ENCODE measurements at regions not wholly inside any gene's neighbourhood (a gene's known extent, or its start where the extent isn't known, plus 50 kb on each side); places are given as distances from the start of the nearest gene placed in this dataset.

GRCh38 chr12:114964841-114965240 lies 280.9 kb upstream of the TBX3 start:
- Histone ChIP-seq H3K27me3 (replicated peaks in 1 of 4; ENCODE audit: control insufficient read depth in 3 of 4, extremely low read depth in 1 of 4, insufficient read depth in 3 of 4, low read length in 3 of 4) (peaks cover 0 to 1% (median 0%) of the 10 kb centered on the region in 4 experiments; a peak in 1 of 7 replicates), H3K4me2 (ENCODE audit: insufficient read depth in 1 of 2, low read depth in 2 of 2, low read length in 2 of 2) (no peak overlapping the region), H2AK5ac (ENCODE audit: low read depth, low read length) (no peak overlapping the region), H3K79me1 (ENCODE audit: low read depth, low read length) (no peaks in the 10 kb centered on the region), H3K56ac (replicated peaks; ENCODE audit: insufficient read length, low read depth, low read length) (no peak overlapping the region), H2BK120ac (replicated peaks; ENCODE audit: low read depth, low read length) (no peak overlapping the region), H4K5ac (ENCODE audit: insufficient read length, low read depth, low read length) (no peak overlapping the region), H4K8ac (ENCODE audit: extremely low read depth, insufficient read depth, low read length) (no peak overlapping the region), H2BK12ac (ENCODE audit: low read depth, low read length) (no peak overlapping the region), H3K4me3 (ENCODE audit: extremely low read depth in 1 of 4, insufficient read depth in 2 of 4, low read depth in 3 of 4, low read length in 4 of 4) (no peak overlapping the region), H3K27ac (ENCODE audit: low read depth, low read length) (no peak overlapping the region), H3K9ac (replicated peaks in 1 of 4; ENCODE audit: extremely low read depth in 1 of 4, low read depth in 3 of 4, low read length in 3 of 4) (no peak overlapping the region), H2BK20ac (ENCODE audit: low read length) (no peak overlapping the region), H2BK5ac (ENCODE audit: low read depth, low read length) (no peak overlapping the region), H3K79me2 (ENCODE audit: control insufficient read depth in 1 of 2, insufficient read depth in 2 of 2, low read length in 2 of 2) (no peaks in the 10 kb centered on the region), H3K23me2 (ENCODE audit: low read depth, low read length) (no peaks in the 10 kb centered on the region), H4K20me1 (replicated peaks in 1 of 2; ENCODE audit: control insufficient read depth in 1 of 2, insufficient read depth in 2 of 2, low read length in 2 of 2) (no peaks in the 10 kb centered on the region), H3K4me1 (replicated peaks in 1 of 4; ENCODE audit: control insufficient read depth in 3 of 4, insufficient read depth in 4 of 4, low read length in 3 of 4) (no peaks in the 10 kb centered on the region), H3K18ac (ENCODE audit: extremely low read depth, low read length) (no peak overlapping the region), H3K9me3 (ENCODE audit: insufficient read depth in 2 of 2, low read depth in 1 of 2, low read length in 1 of 2) (no peaks in the 10 kb centered on the region), H3K36me3 (ENCODE audit: control insufficient read depth in 2 of 4, insufficient read depth in 4 of 4, low read length in 3 of 4) (no peaks in the 10 kb centered on the region), H2BK15ac (ENCODE audit: low read length) (no peak overlapping the region), H3K23ac (ENCODE audit: insufficient read length) (no peak overlapping the region), H3K4ac (replicated peaks; ENCODE audit: insufficient read length, low read depth, low read length) (no peak overlapping the region), H3K14ac (ENCODE audit: insufficient read length) (no peak overlapping the region), H4K91ac (replicated peaks; ENCODE audit: insufficient read length, low read length) (no peak overlapping the region), H2AFZ (ENCODE audit: low read length) (no peak overlapping the region)
- POLR2A ChIA-PET (ENCODE audit: partially characterized antibody), result no interaction called here
- WGBS, 2 experiments (ENCODE audit: extremely low coverage in 1 of 2, insufficient coverage in 1 of 2, insufficient read length in 1 of 2, insufficient replicate concordance in 2 of 2, low coverage in 1 of 2, low lambda C conversion rate in 2 of 2, missing lambda C conversion rate in 1 of 2), result 77% methylated on average over 2 of the region's 2 CpGs; no CpG with 5 or more reads in 1 of the 2 experiments
- no peak for DNase-seq (ENCODE audit: low read depth in 1 of 2, low spot score in 2 of 2)
- no peak for FAIRE-seq
- CTCF ChIA-PET (ENCODE audit: partially characterized antibody), result interaction anchor here (1.0 to 1.3 kb wide), 3 partner anchors 221 to 264 kb away, joined by 3 read pairs; no protein-coding TSS in a partner anchor
- TF ChIP-seq POU5F1 (IDR thresholded peaks at IDR 0.05; ENCODE audit: low read depth, low read length), result no peak
- no peak for TF ChIP-seq EGR1 (IDR thresholded peaks at IDR 0.05; ENCODE audit: borderline replicate concordance, low read depth, low read length)
- TF ChIP-seq NANOG (IDR thresholded peaks at IDR 0.05; ENCODE audit: insufficient read depth, low read depth, low read length, poor library complexity, severe bottlenecking), result no peak
- no peak for TF ChIP-seq POLR2AphosphoS5 (IDR thresholded peaks at IDR 0.05; ENCODE audit: low read depth, low read length)
- TF ChIP-seq TAF1 (IDR thresholded peaks at IDR 0.05; ENCODE audit: low read depth, low read length), result no peak
- TF ChIP-seq RAD21 (IDR thresholded peaks at IDR 0.05 in 1 of 2, conservative IDR thresholded peaks at IDR 0.05 in 1 of 2; ENCODE audit: low read depth in 2 of 2, low read length in 2 of 2), result no peak
- TF ChIP-seq RFX5 (IDR thresholded peaks at IDR 0.05; ENCODE audit: borderline replicate concordance, low read depth, low read length), result no peak
- no peak for TF ChIP-seq SIRT6 (IDR thresholded peaks at IDR 0.05; ENCODE audit: low read length)
- no peak for TF ChIP-seq KDM4A (IDR thresholded peaks at IDR 0.05; ENCODE audit: low read depth, low read length, severe bottlenecking)
- TF ChIP-seq SUZ12 (IDR thresholded peaks at IDR 0.05; ENCODE audit: low read length), result no peak
- no peak for TF ChIP-seq BRCA1 (IDR thresholded peaks at IDR 0.05; ENCODE audit: low read depth, low read length)
- no peak for TF ChIP-seq EZH2 (IDR thresholded peaks at IDR 0.05; ENCODE audit: low read depth, low read length, severe bottlenecking)
- TF ChIP-seq JUN (IDR thresholded peaks at IDR 0.05; ENCODE audit: low read depth, low read length), result no peak
- TF ChIP-seq NRF1 (IDR thresholded peaks at IDR 0.05; ENCODE audit: low read depth, low read length), result no peak
- TF ChIP-seq RBBP5 (IDR thresholded peaks at IDR 0.05; ENCODE audit: borderline replicate concordance, low read depth, low read length), result no peak

Measured in H1 (cell line).